K562 (cell line): ENCODE measurements at regions not wholly inside any gene's neighbourhood (a gene's known extent, or its start where the extent isn't known, plus 50 kb on each side); places are given as distances from the start of the nearest gene placed in this dataset.

Source experiments
- ATAC-seq: fragments of 200-7000 bp; cut with Tn5 transposase; 3 replicates; pipeline ENCODE4 v1.9.1; 2020; ENCODE audit warnings: moderate library complexity
- BruUV-seq: library from RNA; stranded (reverse); fragments of 400-500 nt; replicated peaks from 2 replicates; lab custom pipeline; 2021; lab: Mats Ljungman, UMichigan
- CTCF ChIA-PET: fragments of 300-600 bp; formaldehyde crosslinking; extraction: SDS; loops from one replicate; lab custom pipeline; 2021; ENCODE audit warnings: low intra/inter-chr PET ratio; lab: Yijun Ruan, JAX
- POLR2A ChIA-PET: fragments of 300-600, 350-650 bp; sonication (Branson Sonifier 250); formaldehyde crosslinking; extraction: SDS; loops from one replicate; lab custom pipeline; 2021; ENCODE audit warnings: antibody characterized with exemption, inconsistent platforms; lab: Yijun Ruan, JAX
- DNase-seq, 4 experiments: peaks; one replicate each; pipeline versions ENCODE4 v3.0.0 to v3.0.0-alpha.2; 2011 to 2018; ENCODE audit warnings: low spot score in 3 of 4, mixed read lengths in 3 of 4; ENCODE audit errors: extremely low read depth in 1 of 4
- FAIRE-seq: peaks from 2 replicates; lab custom pipeline; 2011; peaks lifted over from hg19 to GRCh38; lab: Jason Lieb, UNC
- H2AFZ ChIP-seq: 2 replicates; pipeline ENCODE4 v1.6.0; 2011; ENCODE audit warnings: low read depth, low read length, control low read depth, inconsistent platforms
- H3K27ac ChIP-seq: fragments of 200-600 bp; 3 replicates; pipeline ENCODE4 v1.8.0; 2011; ENCODE audit warnings: low read depth, mild to moderate bottlenecking, control low read depth, inconsistent platforms, low read length, moderate library complexity, mixed read lengths; ENCODE audit errors: extremely low read depth
- H3K27me3 ChIP-seq, 2 experiments: fragments of 300-600 bp in 1 of 2; 2 replicates in 1 of 2; 3 replicates in 1 of 2; pipeline versions ENCODE4 v1.6.0 to v1.8.0; 2011; ENCODE audit warnings: inconsistent platforms in 2 of 2, low read length in 2 of 2, mild to moderate bottlenecking in 1 of 2, mixed read lengths in 1 of 2, moderate library complexity in 1 of 2; ENCODE audit not compliant: control insufficient read depth in 2 of 2, insufficient read depth in 2 of 2
- H3K36me3 ChIP-seq: fragments of 300-600 bp; 3 replicates; pipeline ENCODE4 v1.8.0; 2011; ENCODE audit warnings: mild to moderate bottlenecking, low read length, inconsistent platforms; ENCODE audit not compliant: control insufficient read depth, insufficient read depth
- H3K4me1 ChIP-seq, 2 experiments: fragments of 200-600 bp in 1 of 2; replicated peaks in 1 of 2; 2 replicates in 1 of 2; 3 replicates in 1 of 2; pipeline versions ENCODE4 v1.5.1 to v1.8.0; 2011; ENCODE audit warnings: inconsistent platforms in 2 of 2, low read length in 2 of 2, mild to moderate bottlenecking in 1 of 2, mixed read lengths in 1 of 2, moderate library complexity in 1 of 2; ENCODE audit not compliant: control insufficient read depth in 2 of 2, insufficient read depth in 2 of 2
- H3K4me2 ChIP-seq: 2 replicates; pipeline ENCODE4 v1.6.1; 2011; ENCODE audit warnings: low read length, control low read depth, inconsistent platforms, mixed read lengths; ENCODE audit not compliant: insufficient read depth
- H3K4me3 ChIP-seq: fragments of 200-600 bp; sonication (generic), shearing (Covaris generic); 2 replicates; pipeline ENCODE4 v1.5.1; 2016; ENCODE audit warnings: control low read depth, inconsistent platforms
- H3K79me2 ChIP-seq: fragments of 200-600 bp; 3 replicates; pipeline ENCODE4 v1.8.0; 2011; ENCODE audit warnings: low read length, inconsistent platforms; ENCODE audit not compliant: control insufficient read depth, insufficient read depth
- H3K9ac ChIP-seq, 2 experiments: 2 replicates each; pipeline versions ENCODE4 v1.6.0 to v1.6.1; 2011; ENCODE audit warnings: low read depth in 2 of 2, low read length in 2 of 2, control low read depth in 1 of 2, inconsistent platforms in 1 of 2, mild to moderate bottlenecking in 1 of 2, mixed read lengths in 1 of 2; ENCODE audit not compliant: insufficient read depth in 1 of 2
- H3K9me1 ChIP-seq: one replicate; pipeline ENCODE4 v1.6.0; 2011; ENCODE audit warnings: inconsistent platforms, mild to moderate bottlenecking, low read length, moderate library complexity; ENCODE audit not compliant: control insufficient read depth, insufficient read depth
- H3K9me3 ChIP-seq: replicated peaks from 2 replicates; pipeline ENCODE4 v1.5.1; 2011; ENCODE audit warnings: low read depth, low read length, inconsistent platforms; ENCODE audit not compliant: control insufficient read depth, insufficient read depth
- H4K20me1 ChIP-seq: replicated peaks from 2 replicates; pipeline ENCODE4 v1.6.1; 2011; ENCODE audit warnings: low read length, inconsistent platforms, mixed read lengths; ENCODE audit not compliant: control insufficient read depth, insufficient read depth
- AFF4 ChIP-seq: sonication (generic); formaldehyde crosslinking; IDR thresholded peaks from 2 replicates; pipeline ENCODE4 v1.8.0; 2023; ENCODE audit warnings: mild to moderate bottlenecking, missing genetic modification reagents
- CCNT2 ChIP-seq: IDR thresholded peaks from 2 replicates; pipeline ENCODE4 v1.6.1; 2011; ENCODE audit warnings: borderline replicate concordance, low read depth, mild to moderate bottlenecking, moderate library complexity, mixed read lengths, low read length; ENCODE audit not compliant: insufficient read length; ENCODE audit errors: extremely low read depth
- EGR1 ChIP-seq: fragments of 450-650 bp; conservative IDR thresholded peaks from 2 replicates; pipeline ENCODE4 v1.6.1; 2017; ENCODE audit warnings: mild to moderate bottlenecking
- HBP1 ChIP-seq: fragments of 450-650 bp; formaldehyde crosslinking; IDR thresholded peaks from 2 replicates; pipeline ENCODE4 v1.4.0; 2022; ENCODE audit warnings: missing genetic modification characterization
- MXI1 ChIP-seq: IDR thresholded peaks from 2 replicates; pipeline ENCODE4 v1.6.1; 2011; ENCODE audit warnings: low read depth, mild to moderate bottlenecking, improper control_type of control experiment, low read length
- PCBP2 ChIP-seq: fragments of 200-400 bp; formaldehyde crosslinking; IDR thresholded peaks from 2 replicates; pipeline ENCODE4 v1.6.1; 2018; ENCODE audit warnings: low read length, low read depth, mild to moderate bottlenecking, moderate library complexity; ENCODE audit not compliant: poor library complexity, severe bottlenecking
- PHF20 ChIP-seq: fragments of 450-650 bp; IDR thresholded peaks from 2 replicates; pipeline ENCODE4 v1.6.1; 2018; ENCODE audit not compliant: partially characterized antibody
- SAFB ChIP-seq: fragments of 200-400 bp; formaldehyde crosslinking; IDR thresholded peaks from 2 replicates; pipeline ENCODE4 v1.6.1; 2017; ENCODE audit warnings: low read depth, low read length, borderline replicate concordance
- SIN3B ChIP-seq: fragments of 450-650 bp; IDR thresholded peaks from 2 replicates; pipeline ENCODE4 v1.6.1; 2017; ENCODE audit warnings: low read depth, mild to moderate bottlenecking, moderate library complexity
- SIRT6 ChIP-seq: IDR thresholded peaks from one replicate; pipeline ENCODE4 v1.6.1; 2012; ENCODE audit warnings: low read depth, mild to moderate bottlenecking, control low read depth, inconsistent platforms, low read length, moderate library complexity
- SLC30A9 ChIP-seq: fragments of 250-450 bp; sonication (Bioruptor Pico); IDR thresholded peaks from 2 replicates; pipeline ENCODE4 v1.8.0; 2022; ENCODE audit warnings: mild to moderate bottlenecking, moderate library complexity
- SRSF7 ChIP-seq: fragments of 200-400 bp; formaldehyde crosslinking; optimal IDR thresholded peaks from 2 replicates; pipeline ENCODE3; 2017; ENCODE audit warnings: mild to moderate bottlenecking, low read depth, low read length
- ZKSCAN3 ChIP-seq: fragments of 250-450 bp; sonication (Bioruptor Pico); IDR thresholded peaks from 2 replicates; pipeline ENCODE4 v1.4.0; 2020
- ZNF431 ChIP-seq: sonication (generic); formaldehyde crosslinking; IDR thresholded peaks from 2 replicates; pipeline ENCODE4 v1.8.0; 2022; ENCODE audit warnings: mild to moderate bottlenecking, missing genetic modification reagents
- ZNF668 ChIP-seq: fragments of 250-450 bp; sonication (Bioruptor Pico); IDR thresholded peaks from 2 replicates; pipeline ENCODE4 v1.8.0; 2022; ENCODE audit warnings: mild to moderate bottlenecking, inconsistent platforms
- WGBS: fragments of 100-300 bp; shearing (Covaris generic); methylation state at CpG from one replicate; pipeline ENCODE4 v1.1.6; 2016; ENCODE audit warnings: low coverage, mixed read lengths; ENCODE audit not compliant: insufficient coverage; ENCODE audit errors: missing lambda C conversion rate; 5-methylcytosine and 5-hydroxymethylcytosine counted together
- in situ Hi-C: fragments of 300-500 bp; cut with MboI; formaldehyde crosslinking; loops from 4 replicates; pipeline ENCODE4 v1.15.0; 2018; ENCODE audit warnings: inconsistent platforms, mixed read lengths
- intact Hi-C: fragments of 100-400 bp; cut with micrococcal nuclease; formaldehyde crosslinking; loops from 2 replicates; pipeline ENCODE4 v1.14.2; 2022
- TF ChIP-seq, protein P1 (sequence below): fragments of 250-450 bp; sonication (Bioruptor Pico); IDR thresholded peaks from 2 replicates; pipeline ENCODE4 v1.5.0; 2021; ENCODE audit warnings: mild to moderate bottlenecking, borderline replicate concordance

GRCh38 chr7:136600475-136600874 lies 268.0 kb upstream of the CHRM2 start (continued):
- TF ChIP-seq, protein P1, sequence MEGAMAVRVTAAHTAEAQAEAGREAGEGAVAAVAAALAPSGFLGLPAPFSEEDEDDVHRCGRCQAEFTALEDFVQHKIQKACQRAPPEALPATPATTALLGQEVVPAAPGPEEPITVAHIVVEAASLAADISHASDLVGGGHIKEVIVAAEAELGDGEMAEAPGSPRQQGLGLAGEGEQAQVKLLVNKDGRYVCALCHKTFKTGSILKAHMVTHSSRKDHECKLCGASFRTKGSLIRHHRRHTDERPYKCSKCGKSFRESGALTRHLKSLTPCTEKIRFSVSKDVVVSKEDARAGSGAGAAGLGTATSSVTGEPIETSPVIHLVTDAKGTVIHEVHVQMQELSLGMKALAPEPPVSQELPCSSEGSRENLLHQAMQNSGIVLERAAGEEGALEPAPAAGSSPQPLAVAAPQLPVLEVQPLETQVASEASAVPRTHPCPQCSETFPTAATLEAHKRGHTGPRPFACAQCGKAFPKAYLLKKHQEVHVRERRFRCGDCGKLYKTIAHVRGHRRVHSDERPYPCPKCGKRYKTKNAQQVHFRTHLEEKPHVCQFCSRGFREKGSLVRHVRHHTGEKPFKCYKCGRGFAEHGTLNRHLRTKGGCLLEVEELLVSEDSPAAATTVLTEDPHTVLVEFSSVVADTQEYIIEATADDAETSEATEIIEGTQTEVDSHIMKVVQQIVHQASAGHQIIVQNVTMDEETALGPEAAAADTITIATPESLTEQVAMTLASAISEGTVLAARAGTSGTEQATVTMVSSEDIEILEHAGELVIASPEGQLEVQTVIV (CRISPR knock-in tag): no peak
- TF ChIP-seq PHF20 (no peak), PCBP2 (no peak), EGR1 (no peak), CCNT2 (no peak), ZKSCAN3 (CRISPR knock-in tag) (no peak), SLC30A9 (CRISPR knock-in tag) (no peak), MXI1 (no peak), SRSF7 (no peak)

- no TSS peak for BruUV-seq
- Histone ChIP-seq H3K4me2 (no peak overlapping the region), H2AFZ (no peak overlapping the region), H3K9ac (no peak overlapping the region), H3K9me1 (no peaks in the 10 kb centered on the region), H3K27me3 (no peaks in the 10 kb centered on the region), H3K27ac (no peak overlapping the region), H3K4me3 (no peak overlapping the region), H3K9me3 (no peaks in the 10 kb centered on the region), H3K79me2 (no peaks in the 10 kb centered on the region), H4K20me1 (no peaks in the 10 kb centered on the region), H3K4me1 (no peaks in the 10 kb centered on the region), H3K36me3 (no peaks in the 10 kb centered on the region)
- DNase-seq (no peak), FAIRE-seq (no peak), ATAC-seq (no peak)
- in situ Hi-C loops (no loop called here), intact Hi-C loops (no loop called here)
- ChIA-PET CTCF (no interaction called here), POLR2A (interaction anchor here (0.7 kb wide), 1 partner anchor 112 kb away, joined by 4 read pairs; no protein-coding TSS in a partner anchor)
- 0% methylated on average over 1 of the region's 1 CpG for WGBS
- no peak for TF ChIP-seq ZNF668 (CRISPR knock-in tag)
- no peak for TF ChIP-seq ZNF431
- TF ChIP-seq SIN3B: no peak
- no peak for TF ChIP-seq HBP1 (CRISPR knock-in tag)
- no peak for TF ChIP-seq SIRT6
- TF ChIP-seq SAFB: no peak
- TF ChIP-seq AFF4: no peak
Observed at GRCh38 chr7:136594739-136595144, 273.7 kb upstream of the CHRM2 start.
